IgD-negative memory B cell (primary cell): ENCODE measurements at regions not wholly inside any gene's neighbourhood (a gene's known extent, or its start where the extent isn't known, plus 50 kb on each side); places are given as distances from the start of the nearest gene placed in this dataset.
"Not testable (repeated sequence)": the region's sequence is repeated elsewhere in the genome, so short reads cannot be mapped to it uniquely, and the experiment has no call there.

Experiments used
- H3K27ac Mint-ChIP-seq, 3 donors: one replicate each; pipeline ENCODE4 v1.8.0; 2020 to 2022; ENCODE audit warnings: mild to moderate bottlenecking in 3 of 3, mixed read lengths in 3 of 3, moderate library complexity in 1 of 3
- H3K27me3 Mint-ChIP-seq: one replicate; pipeline ENCODE4 v1.8.0; 2021; ENCODE audit warnings: mixed read lengths
- H3K36me3 Mint-ChIP-seq: one replicate; pipeline ENCODE4 v1.8.0; 2020; ENCODE audit warnings: mild to moderate bottlenecking, mixed read lengths
- H3K4me1 Mint-ChIP-seq, 3 donors: one replicate each; pipeline ENCODE4 v1.8.0; 2020 to 2022; ENCODE audit warnings: mixed read lengths in 3 of 3, mild to moderate bottlenecking in 1 of 3
- H3K4me3 Mint-ChIP-seq, 4 donors: one replicate each; pipeline ENCODE4 v1.8.0; 2020 to 2022; ENCODE audit warnings: mild to moderate bottlenecking in 4 of 4, mixed read lengths in 4 of 4, moderate library complexity in 3 of 4
- H3K9me3 Mint-ChIP-seq, 3 donors: one replicate each; pipeline ENCODE4 v1.8.0; 2020 to 2021; ENCODE audit warnings: mixed read lengths in 3 of 3, mild to moderate bottlenecking in 1 of 3

DNA sequence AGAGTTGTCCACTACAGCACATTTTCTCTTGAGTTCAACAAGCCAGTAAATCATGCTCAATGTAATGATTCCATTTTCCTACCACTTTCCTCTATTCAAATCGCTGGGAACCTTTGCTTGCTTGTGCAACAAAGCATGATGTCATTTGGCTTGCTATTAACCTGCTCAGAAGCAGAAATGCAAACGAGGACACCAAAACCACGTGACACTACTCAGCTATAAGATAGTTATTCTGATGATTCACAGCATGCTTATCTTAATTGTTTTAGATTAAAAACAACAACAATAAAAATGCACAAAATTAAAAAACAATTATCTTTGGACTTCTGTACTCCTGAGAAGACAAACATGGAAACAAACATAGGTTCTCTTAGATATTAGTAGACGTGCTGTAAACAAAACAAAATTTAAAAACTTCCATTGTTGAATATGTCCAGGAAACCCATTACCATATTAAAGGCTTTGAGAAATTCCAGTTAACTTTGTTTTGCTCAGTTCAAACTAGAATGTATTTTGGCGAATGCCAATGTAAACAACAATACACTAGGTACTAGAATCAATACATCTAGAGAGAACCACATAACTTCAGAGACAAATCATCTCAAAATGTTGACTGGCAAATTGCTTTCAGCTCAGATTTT lies 77.5 kb upstream of the KRAS start:
- Mint-ChIP-seq H3K4me3 (no peak overlapping the region), H3K4me1 (peaks cover 9 to 15% (median 11%) of the 10 kb centered on the region in 3 donors), H3K27me3 (no peaks in the 10 kb centered on the region), H3K27ac (no peak overlapping the region), H3K9me3 (no peaks in the 10 kb centered on the region), H3K36me3 (no peaks in the 10 kb centered on the region)

DNA sequence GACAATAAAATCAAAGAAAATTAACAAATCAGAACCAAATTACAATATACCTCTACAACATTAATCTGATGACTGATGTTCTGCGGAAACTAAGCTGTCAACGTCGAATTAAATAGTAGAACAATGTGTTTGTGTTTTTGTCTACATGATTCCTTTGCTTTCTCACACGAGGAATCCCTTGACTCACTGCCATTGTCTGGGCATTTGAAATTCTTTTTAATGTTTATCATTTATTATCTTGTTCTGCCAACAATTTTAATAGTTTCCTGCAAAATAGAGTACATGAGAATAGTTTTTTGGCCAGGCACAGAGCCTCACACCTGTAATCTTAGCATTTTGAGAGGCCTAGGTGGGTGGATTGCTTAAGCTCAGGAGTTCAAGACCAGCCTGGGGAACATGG lies 76.6 kb upstream of the KRAS start:
- H3K36me3 Mint-ChIP-seq: no peaks in the 10 kb centered on the region

DNA sequence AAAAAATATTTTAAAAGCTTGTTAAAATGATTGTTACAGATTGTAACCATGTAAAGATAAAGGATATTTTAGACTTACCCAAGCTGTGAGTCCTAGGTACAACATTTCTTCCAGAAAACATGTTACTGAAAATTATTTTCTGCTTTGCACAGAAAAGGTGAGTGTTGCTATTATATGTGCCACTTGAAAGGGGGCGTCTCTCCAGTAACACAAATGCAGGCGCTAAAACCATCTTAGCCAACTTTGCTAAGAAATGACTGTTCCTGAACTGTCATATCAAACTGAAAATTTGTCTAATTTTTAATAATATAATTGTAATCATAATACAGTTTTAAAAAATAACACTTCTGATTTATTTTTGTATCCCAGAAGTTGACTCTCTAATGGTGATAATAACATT lies 75.6 kb upstream of the KRAS start:
- Mint-ChIP-seq H3K27me3 (no peaks in the 10 kb centered on the region), H3K9me3 (no peaks in the 10 kb centered on the region), H3K4me3 (no peak overlapping the region), H3K27ac (no peak overlapping the region), H3K4me1 (peaks cover 23 to 29% (median 26%) of the 10 kb centered on the region in 3 donors), H3K36me3 (no peaks in the 10 kb centered on the region)

More for the DNA sequence above, 76.6 kb upstream of the KRAS start:
- no peaks in the 10 kb centered on the region for H3K9me3 Mint-ChIP-seq
- peaks cover 14 to 20% (median 18%) of the 10 kb centered on the region in 3 donors for H3K4me1 Mint-ChIP-seq
- no peak overlapping the region for H3K4me3 Mint-ChIP-seq
- no peaks in the 10 kb centered on the region for H3K27me3 Mint-ChIP-seq
- H3K27ac Mint-ChIP-seq: peak overlapping the region in 1 of 3 donors; percentile 63

DNA sequence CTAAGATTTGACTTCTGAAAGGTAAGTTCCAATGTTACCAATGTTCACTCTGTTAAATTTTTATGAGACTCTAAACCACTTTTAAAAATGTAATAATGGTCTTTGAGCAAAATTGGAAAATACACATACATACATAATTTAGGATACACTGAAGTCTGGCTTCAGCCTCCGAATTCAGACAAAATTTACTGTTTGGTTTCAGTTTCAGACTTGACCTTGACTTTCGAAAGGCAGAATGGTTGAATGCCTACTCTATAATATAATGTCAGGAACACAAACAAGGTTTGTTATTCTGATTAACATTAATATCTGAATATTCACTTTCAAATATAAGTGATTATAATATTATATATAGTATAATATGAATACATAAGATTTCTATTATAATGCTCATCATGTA lies 74.1 kb upstream of the KRAS start:
- H3K36me3 Mint-ChIP-seq: no peaks in the 10 kb centered on the region
- H3K27me3 Mint-ChIP-seq: no peaks in the 10 kb centered on the region
- H3K27ac Mint-ChIP-seq: no peak overlapping the region
- H3K4me3 Mint-ChIP-seq: peak overlapping the region in 2 of 4 donors; percentile 73 to 75
- no peaks in the 10 kb centered on the region for H3K9me3 Mint-ChIP-seq
- peaks cover 32 to 43% (median 38%) of the 10 kb centered on the region in 3 donors for H3K4me1 Mint-ChIP-seq

DNA sequence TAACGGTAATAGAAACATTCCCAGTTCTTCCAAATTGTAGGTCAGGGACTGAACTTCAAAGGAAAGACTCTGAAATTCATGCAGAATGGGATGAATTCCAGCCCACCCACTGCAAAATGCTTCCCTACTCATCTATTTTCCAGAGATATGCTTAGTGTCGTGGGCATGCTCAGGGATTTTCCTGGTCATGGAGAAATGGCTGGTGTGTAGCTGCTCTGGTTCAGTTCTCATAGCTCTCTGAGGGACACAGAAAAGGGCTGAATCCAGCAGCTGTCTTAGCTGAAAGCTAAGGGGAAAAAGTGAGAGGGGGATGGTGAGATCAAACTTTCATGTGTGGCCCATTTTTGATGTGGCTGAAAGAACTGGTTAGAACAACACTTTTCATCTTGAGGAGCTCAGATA lies 72.9 kb upstream of the KRAS start:
- Mint-ChIP-seq H3K27ac (peak overlapping the region in 2 of 3 donors; percentile 45 to 46), H3K36me3 (no peaks in the 10 kb centered on the region), H3K4me3 (peak overlapping the region in 2 of 4 donors; percentile 41 to 54), H3K9me3 (no peaks in the 10 kb centered on the region), H3K4me1 (peaks cover 39 to 48% (median 43%) of the 10 kb centered on the region in 3 donors), H3K27me3 (no peaks in the 10 kb centered on the region)

DNA sequence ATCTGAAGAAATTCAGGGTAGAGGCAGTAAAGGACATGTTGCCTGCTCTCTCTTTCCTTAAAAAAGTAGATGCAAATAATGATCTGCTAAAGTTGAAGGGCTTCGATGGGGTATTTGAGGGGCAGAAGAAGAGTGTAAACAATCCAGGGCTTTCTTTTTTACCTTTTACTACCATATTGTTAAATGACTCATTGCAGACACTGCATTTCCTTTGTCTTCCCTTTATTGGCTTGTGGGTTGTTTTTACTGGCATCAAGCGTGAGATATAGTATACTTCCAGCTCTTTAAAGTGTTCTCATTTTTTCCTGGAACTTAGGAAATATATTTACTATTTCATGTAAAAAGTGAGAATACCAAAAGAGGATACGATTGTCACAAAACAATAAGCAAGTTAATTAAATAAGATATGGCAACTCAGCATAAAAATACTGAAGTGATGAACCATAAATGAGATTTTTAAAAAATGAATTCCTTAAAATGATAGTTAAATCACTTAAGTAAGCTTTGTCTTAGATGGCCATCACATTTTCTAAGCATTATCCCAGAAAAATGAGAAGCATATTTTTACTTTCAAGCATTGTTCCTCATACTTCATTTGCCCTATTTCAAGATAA lies 72.3 kb upstream of the KRAS start:
- peaks cover 36 to 44% (median 40%) of the 10 kb centered on the region in 3 donors for H3K4me1 Mint-ChIP-seq
- H3K4me3 Mint-ChIP-seq: peak overlapping the region in 3 of 4 donors; percentile 62 to 90 (median 72)
- H3K27me3 Mint-ChIP-seq: no peaks in the 10 kb centered on the region
- H3K9me3 Mint-ChIP-seq: no peaks in the 10 kb centered on the region
- peak overlapping the region in 2 of 3 donors; percentile 54 to 70 for H3K27ac Mint-ChIP-seq
- no peaks in the 10 kb centered on the region for H3K36me3 Mint-ChIP-seq

DNA sequence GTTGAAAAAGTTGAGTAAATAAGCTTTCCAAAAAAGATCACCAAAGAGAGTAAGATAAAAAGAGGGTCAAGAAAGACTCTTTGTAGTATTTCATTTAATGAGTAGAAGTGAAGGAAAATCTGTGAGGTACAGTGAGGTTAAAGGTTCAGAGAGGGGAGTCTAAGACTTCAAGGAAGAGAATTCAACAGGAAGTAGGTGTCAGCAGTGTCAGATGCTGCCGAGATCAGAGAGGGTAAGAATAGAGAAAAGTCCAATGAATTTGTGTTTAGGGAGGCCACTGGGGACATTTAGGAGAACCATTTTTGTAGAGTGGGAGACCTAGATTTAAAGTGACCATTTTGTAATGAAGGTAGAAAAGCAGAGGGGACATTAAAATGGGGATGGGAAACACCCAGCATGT lies 71.6 kb upstream of the KRAS start:
- no peaks in the 10 kb centered on the region for H3K27me3 Mint-ChIP-seq
- H3K9me3 Mint-ChIP-seq: no peaks in the 10 kb centered on the region
- H3K4me1 Mint-ChIP-seq: peaks cover 39 to 49% (median 45%) of the 10 kb centered on the region in 3 donors
- peak overlapping the region; percentile 8 to 90 (median 67) for H3K4me3 Mint-ChIP-seq
- H3K27ac Mint-ChIP-seq: peak overlapping the region in 2 of 3 donors; percentile 54 to 70
- H3K36me3 Mint-ChIP-seq: no peaks in the 10 kb centered on the region

DNA sequence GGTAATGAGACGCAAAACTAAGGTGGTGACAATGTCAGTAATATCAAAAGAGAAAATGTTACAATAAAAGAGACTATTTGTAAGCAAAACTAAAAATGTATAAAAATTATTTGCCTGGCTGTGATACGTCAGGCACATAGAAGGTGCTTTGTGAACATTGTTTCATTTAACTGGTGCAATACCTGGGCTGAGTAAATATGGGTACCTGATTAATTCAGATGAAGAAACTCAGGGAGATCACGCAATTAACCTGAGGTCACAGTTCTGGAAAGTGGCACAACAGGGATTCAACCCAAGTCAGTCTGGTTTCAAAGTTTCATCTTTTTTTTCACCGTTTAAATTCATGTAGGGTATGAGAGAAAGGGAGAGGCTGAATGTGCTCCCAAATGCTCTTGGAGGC lies 71.0 kb upstream of the KRAS start:
- Mint-ChIP-seq H3K27ac (peak overlapping the region in 1 of 3 donors; percentile 70), H3K9me3 (no peaks in the 10 kb centered on the region), H3K36me3 (no peaks in the 10 kb centered on the region), H3K27me3 (no peaks in the 10 kb centered on the region), H3K4me3 (peak overlapping the region in 2 of 4 donors; percentile 72 to 90), H3K4me1 (peaks cover 42 to 53% (median 46%) of the 10 kb centered on the region in 3 donors)

DNA sequence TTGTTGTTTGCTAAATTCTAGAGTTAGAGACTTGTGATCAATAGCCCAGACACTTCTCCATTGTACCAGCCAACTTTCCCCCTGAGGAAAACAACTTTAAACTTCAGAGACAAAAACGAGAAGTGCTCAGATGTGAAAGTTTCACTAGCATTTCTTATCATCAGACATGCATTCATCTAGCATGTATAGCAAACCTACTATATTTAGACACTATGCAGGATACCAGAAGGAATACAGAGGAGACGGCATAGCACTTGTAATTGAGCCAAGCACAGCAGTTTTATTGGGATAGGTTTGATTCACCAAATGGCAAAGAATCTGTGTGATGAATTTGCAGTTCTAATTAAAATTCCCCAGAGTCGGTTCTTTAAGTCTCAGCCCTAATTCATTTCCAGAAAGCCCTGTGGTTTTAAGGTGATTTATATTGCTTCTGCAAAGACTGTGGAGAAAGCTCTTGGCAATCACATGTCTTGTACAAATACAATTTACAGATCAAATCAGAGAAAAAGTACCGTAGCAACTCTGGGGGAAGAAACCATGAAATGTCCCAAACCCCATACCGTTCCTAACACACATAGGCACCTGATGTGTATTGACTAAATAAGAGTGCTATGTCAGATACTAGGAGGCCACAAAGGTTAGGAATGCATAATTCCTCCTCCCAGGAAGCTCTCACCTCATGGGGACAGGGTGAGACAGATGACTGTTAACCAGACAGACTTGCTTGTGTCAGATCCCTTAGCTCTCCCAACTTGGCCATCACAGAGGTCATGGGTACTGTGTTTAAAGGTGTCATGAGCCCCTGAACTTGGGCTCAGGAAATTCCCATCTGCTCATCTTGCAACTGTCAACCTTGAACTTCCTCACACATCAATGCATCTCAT lies 69.6 kb upstream of the KRAS start:
- Mint-ChIP-seq H3K27ac (peak overlapping the region; percentile 1 to 93 (median 2)), H3K9me3 (no peaks in the 10 kb centered on the region), H3K36me3 (peaks cover 3% of the 10 kb centered on the region), H3K27me3 (no peaks in the 10 kb centered on the region), H3K4me3 (peak overlapping the region; percentile 31 to 87 (median 58)), H3K4me1 (peaks cover 42 to 53% (median 50%) of the 10 kb centered on the region in 3 donors)

DNA sequence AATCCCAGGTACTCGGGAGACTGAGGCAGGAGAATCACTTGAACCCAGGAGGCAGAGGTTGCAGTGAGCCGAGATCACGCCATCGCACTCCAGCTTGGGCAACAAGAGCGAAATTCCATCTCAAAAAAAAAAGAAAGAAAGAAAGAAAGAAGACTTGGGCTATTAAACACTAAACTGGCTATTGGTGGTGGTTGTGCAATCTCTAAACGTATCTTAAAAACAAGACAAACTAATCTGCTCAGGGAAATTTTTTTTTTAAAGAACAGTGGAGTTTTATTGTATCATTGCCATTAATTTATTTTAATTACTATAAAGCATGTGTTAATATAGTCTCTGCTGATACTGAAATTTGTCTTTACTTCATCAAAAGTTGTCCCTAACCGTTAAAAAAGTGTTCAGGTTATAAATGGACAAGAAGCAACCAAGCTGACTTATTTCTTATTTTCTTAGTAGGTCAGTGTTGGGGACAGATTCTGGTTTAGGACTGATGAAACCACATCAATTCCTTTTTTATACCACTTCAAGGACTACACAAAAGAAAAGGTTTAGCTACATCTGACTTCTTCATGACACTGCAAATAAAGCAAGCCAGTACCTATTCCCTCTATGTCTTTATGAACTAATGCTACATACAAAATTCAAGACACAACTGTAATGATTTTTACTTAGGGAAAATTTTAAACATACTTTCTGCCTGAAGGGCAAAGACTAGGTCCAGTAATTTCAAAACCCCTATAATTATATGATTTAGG lies 68.7 kb upstream of the KRAS start:
- peaks cover 3% of the 10 kb centered on the region for H3K36me3 Mint-ChIP-seq
- peak overlapping the region in 2 of 3 donors; percentile 36 to 93 for H3K27ac Mint-ChIP-seq
- peak overlapping the region in 1 of 4 donors; percentile 74 for H3K4me3 Mint-ChIP-seq
- no peaks in the 10 kb centered on the region for H3K9me3 Mint-ChIP-seq
- no peaks in the 10 kb centered on the region for H3K27me3 Mint-ChIP-seq
- peaks cover 42 to 53% (median 50%) of the 10 kb centered on the region in 3 donors for H3K4me1 Mint-ChIP-seq

DNA sequence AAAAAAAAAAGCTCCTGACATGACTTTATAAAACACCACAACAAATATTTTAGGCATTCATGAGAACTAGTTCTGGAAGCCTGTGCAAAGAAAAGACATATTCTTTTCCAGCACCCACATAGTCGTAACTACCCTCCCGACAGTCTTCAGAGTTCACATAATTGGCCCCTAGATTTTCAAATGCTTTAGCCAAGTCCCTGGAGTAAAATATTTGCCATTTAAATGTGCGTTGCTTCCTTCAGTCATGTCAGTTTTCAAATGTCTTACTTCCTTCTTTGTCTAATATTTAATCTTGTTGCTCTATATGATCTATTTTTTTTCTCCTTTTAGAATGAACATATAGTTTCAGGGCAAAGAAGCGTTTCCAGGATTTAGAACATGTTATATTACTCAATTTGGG lies 66.8 kb upstream of the KRAS start:
- H3K9me3 Mint-ChIP-seq: no peaks in the 10 kb centered on the region
- H3K4me3 Mint-ChIP-seq: peak overlapping the region in 3 of 4 donors; percentile 19 to 51 (median 32)
- peaks cover 31 to 44% (median 40%) of the 10 kb centered on the region in 3 donors for H3K4me1 Mint-ChIP-seq
- H3K36me3 Mint-ChIP-seq: peaks cover 4% of the 10 kb centered on the region
- peak overlapping the region in 2 of 3 donors; percentile 6 to 18 for H3K27ac Mint-ChIP-seq
- H3K27me3 Mint-ChIP-seq: no peaks in the 10 kb centered on the region

DNA sequence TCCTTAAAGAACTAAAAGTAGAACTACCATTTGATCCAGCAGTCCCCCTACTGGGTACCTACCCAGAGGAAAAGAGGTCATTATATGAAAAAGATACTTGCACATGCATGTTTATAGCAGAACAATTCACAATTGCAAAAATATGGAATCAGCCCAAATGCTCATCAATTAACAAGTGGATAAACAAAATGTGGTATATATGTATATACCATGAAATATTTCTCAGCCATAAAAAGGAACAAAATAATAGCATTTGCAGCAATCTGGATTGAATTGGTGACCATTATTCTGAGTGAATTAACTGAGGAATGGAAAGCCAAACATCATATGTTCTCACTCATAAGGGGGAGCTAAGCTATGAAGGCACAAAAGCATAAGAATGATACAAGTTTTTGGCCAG lies 64.7 kb upstream of the KRAS start:
- no peak overlapping the region for H3K4me3 Mint-ChIP-seq
- peaks cover 18 to 23% (median 20%) of the 10 kb centered on the region in 3 donors for H3K4me1 Mint-ChIP-seq
- H3K9me3 Mint-ChIP-seq: peaks cover 0 to 3% (median 0%) of the 10 kb centered on the region in 3 donors
- H3K27ac Mint-ChIP-seq: no peak overlapping the region
- H3K36me3 Mint-ChIP-seq: peaks cover 7% of the 10 kb centered on the region
- no peaks in the 10 kb centered on the region for H3K27me3 Mint-ChIP-seq

DNA sequence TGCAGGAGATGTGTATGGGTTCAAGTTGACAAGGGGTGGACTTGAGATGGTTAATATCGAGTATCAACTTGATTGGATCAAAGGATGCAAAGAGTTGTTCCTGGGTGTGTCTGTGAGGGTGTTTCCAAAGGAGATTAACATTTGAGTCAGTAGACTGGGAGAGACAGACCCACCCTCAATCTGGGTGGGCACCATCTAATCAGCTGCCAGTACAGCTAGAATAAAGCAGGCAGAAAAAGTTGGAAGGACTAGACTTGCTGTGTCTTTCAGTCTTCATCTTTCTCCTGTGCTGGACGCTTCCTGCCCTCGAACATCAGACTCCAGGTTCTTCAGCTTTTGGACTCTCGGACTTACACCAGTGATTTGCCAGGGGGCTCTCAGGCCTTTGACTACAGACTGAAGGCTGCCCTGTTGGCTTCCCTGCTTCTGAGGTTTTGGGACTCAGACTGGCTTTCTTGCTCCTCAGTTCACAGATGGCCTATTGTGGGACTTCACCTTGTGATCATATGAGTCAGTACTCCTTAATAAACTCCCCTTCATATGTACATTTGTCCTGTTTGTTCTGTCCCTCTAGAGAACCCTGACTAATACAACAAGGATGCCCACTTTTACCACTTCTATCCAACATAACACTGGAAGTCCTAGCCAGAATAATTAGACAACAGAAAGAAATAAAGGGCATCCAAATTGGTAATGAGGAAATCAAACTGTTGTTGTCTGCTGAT lies 62.7 kb upstream of the KRAS start:
- not testable (repeated sequence) for H3K27ac Mint-ChIP-seq, H3K36me3 Mint-ChIP-seq, H3K27me3 Mint-ChIP-seq, H3K9me3 Mint-ChIP-seq, H3K4me3 Mint-ChIP-seq
- H3K4me1 Mint-ChIP-seq: peaks cover 8 to 12% (median 10%) of the 10 kb centered on the region in 3 donors

DNA sequence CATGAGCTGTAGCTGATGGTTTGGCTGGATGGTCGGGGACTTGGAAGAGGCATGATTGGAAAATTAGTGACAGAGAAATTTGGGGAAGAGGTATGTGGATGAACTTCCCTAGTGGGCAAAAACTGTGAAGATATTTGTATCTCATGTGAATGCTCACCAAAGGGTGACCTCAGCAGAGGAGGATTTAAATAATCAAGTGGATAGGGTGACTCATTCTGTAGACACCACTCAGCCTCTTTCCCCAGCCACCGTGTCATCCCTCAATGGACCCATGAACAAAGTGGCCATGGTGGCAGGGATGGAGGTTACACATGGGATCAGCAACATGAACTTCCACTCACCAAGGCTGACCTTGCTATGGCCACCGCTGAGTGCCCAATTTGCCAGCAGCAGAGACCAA lies 60.8 kb upstream of the KRAS start:
- peak overlapping the region in 1 of 3 donors; percentile 20 for H3K27ac Mint-ChIP-seq
- H3K27me3 Mint-ChIP-seq: no peaks in the 10 kb centered on the region
- H3K9me3 Mint-ChIP-seq: peaks cover 0 to 3% (median 0%) of the 10 kb centered on the region in 3 donors
- H3K36me3 Mint-ChIP-seq: peaks cover 7% of the 10 kb centered on the region
- no peak overlapping the region for H3K4me3 Mint-ChIP-seq
- H3K4me1 Mint-ChIP-seq: peaks cover 0 to 4% (median 2%) of the 10 kb centered on the region in 3 donors
